T-helper 2 cell treated with Interferon-gamma antibody and Interleukin-4, amounts not matched to agents 5 μg/mL and 100 μg/mL, for 36 hours (primary cell): ENCODE measurements at regions not wholly inside any gene's neighbourhood (a gene's known extent, or its start where the extent isn't known, plus 50 kb on each side); places are given as distances from the start of the nearest gene placed in this dataset.

Experiments used
- DNase-seq: peaks from one replicate; pipeline ENCODE4 v3.0.0; 2021; ENCODE audit warnings: low spot score
- H3K27ac Mint-ChIP-seq: one replicate; pipeline ENCODE4 v1.8.0; 2021; ENCODE audit warnings: mild to moderate bottlenecking, mixed read lengths
- H3K27me3 Mint-ChIP-seq: one replicate; pipeline ENCODE4 v1.8.0; 2021; ENCODE audit warnings: low read depth, mixed read lengths
- H3K36me3 Mint-ChIP-seq: one replicate; pipeline ENCODE4 v1.8.0; 2021; ENCODE audit warnings: low read depth, mixed read lengths
- H3K4me1 Mint-ChIP-seq: one replicate; pipeline ENCODE4 v1.8.0; 2021; ENCODE audit warnings: low read depth, mixed read lengths
- H3K4me3 Mint-ChIP-seq: one replicate; pipeline ENCODE4 v1.8.0; 2022; ENCODE audit warnings: mild to moderate bottlenecking, moderate library complexity, mixed read lengths
- H3K9me3 Mint-ChIP-seq: one replicate; pipeline ENCODE4 v1.8.0; 2021; ENCODE audit warnings: mixed read lengths

DNA sequence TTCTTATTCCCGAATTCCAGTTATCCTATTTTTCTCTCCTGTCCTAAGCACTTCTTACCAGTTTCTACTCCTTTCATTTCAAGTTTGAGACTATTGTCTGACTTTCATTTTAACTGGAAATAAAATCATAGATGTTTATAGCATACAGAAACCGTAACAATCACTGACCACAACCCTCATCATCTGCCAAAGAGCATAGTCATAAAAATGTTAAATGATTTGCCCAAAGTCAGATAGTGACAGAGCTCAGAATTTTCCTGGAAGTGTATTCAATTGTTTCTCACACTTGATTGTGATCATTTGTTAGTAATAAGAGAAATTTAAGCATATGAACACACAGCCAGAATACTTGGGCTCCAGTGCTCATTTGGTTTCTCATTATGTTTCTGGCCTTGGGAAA is 250.5 kb upstream of the PCDH15 start:
- no peaks in the 10 kb centered on the region for H3K27me3 Mint-ChIP-seq
- H3K9me3 Mint-ChIP-seq, result peaks cover 22% of the 10 kb centered on the region
- H3K4me1 Mint-ChIP-seq, result no peaks in the 10 kb centered on the region
- DNase-seq, result no peak
- no peak overlapping the region for H3K4me3 Mint-ChIP-seq
- H3K36me3 Mint-ChIP-seq, result no peaks in the 10 kb centered on the region
- H3K27ac Mint-ChIP-seq, result no peak overlapping the region

GRCh38 chr10:55048830-55049498 is 247.9 kb upstream of the PCDH15 start:
- no peak overlapping the region for H3K4me3 Mint-ChIP-seq
- H3K4me1 Mint-ChIP-seq, result no peaks in the 10 kb centered on the region
- no peak for DNase-seq
- H3K27me3 Mint-ChIP-seq, result no peaks in the 10 kb centered on the region
- peaks cover 4% of the 10 kb centered on the region for H3K9me3 Mint-ChIP-seq
- H3K27ac Mint-ChIP-seq, result no peak overlapping the region
- H3K36me3 Mint-ChIP-seq, result no peaks in the 10 kb centered on the region

DNA sequence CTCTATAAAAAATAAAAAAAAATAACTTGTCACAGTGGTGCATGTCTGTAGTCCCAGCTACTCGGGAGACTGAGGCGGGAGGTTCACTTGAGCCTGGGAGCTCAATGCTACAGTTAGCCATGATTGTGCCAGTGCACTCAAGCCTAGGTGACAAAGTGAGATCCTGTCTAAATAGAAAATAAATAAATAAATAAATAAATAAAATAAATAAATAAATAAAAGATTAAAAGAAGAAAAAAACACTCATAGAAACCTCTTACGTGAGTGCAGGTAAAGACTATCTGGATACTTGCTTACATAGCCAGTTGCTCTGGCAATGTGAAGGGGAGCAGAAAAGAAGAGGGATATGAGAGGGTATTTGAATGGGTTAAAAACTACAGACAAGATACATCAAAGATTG is 242.5 kb upstream of the PCDH15 start:
- Mint-ChIP-seq H3K4me3 (no peak overlapping the region), H3K4me1 (no peaks in the 10 kb centered on the region), H3K9me3 (peaks cover 2% of the 10 kb centered on the region), H3K36me3 (no peaks in the 10 kb centered on the region), H3K27me3 (no peaks in the 10 kb centered on the region), H3K27ac (no peak overlapping the region)
- no peak for DNase-seq

- peaks cover 3% of the 10 kb centered on the region for H3K9me3 Mint-ChIP-seq
- DNase-seq, result no peak
Observed at GRCh38 chr10:55033061-55033460, 232.0 kb upstream of the PCDH15 start.

GRCh38 chr10:55024713-55025112 is 223.7 kb upstream of the PCDH15 start:
- H3K9me3 Mint-ChIP-seq, result peaks cover 16% of the 10 kb centered on the region
- no peak overlapping the region for H3K4me3 Mint-ChIP-seq
- no peak for DNase-seq
- no peaks in the 10 kb centered on the region for H3K4me1 Mint-ChIP-seq
- H3K36me3 Mint-ChIP-seq, result no peaks in the 10 kb centered on the region
- H3K27me3 Mint-ChIP-seq, result no peaks in the 10 kb centered on the region
- no peak overlapping the region for H3K27ac Mint-ChIP-seq

More at GRCh38 chr10:55033061-55033460, 232.0 kb upstream of the PCDH15 start:
- H3K36me3 Mint-ChIP-seq, result no peaks in the 10 kb centered on the region
- no peak overlapping the region for H3K4me3 Mint-ChIP-seq
- H3K27me3 Mint-ChIP-seq, result no peaks in the 10 kb centered on the region
- H3K4me1 Mint-ChIP-seq, result no peaks in the 10 kb centered on the region
- no peak overlapping the region for H3K27ac Mint-ChIP-seq

GRCh38 chr10:55019439-55019838 is 218.4 kb upstream of the PCDH15 start:
- H3K36me3 Mint-ChIP-seq, result no peaks in the 10 kb centered on the region
- H3K27ac Mint-ChIP-seq, result no peak overlapping the region
- no peaks in the 10 kb centered on the region for H3K4me1 Mint-ChIP-seq
- no peak overlapping the region for H3K4me3 Mint-ChIP-seq
- DNase-seq, result no peak
- peaks cover 26% of the 10 kb centered on the region for H3K9me3 Mint-ChIP-seq
- H3K27me3 Mint-ChIP-seq, result no peaks in the 10 kb centered on the region

DNA sequence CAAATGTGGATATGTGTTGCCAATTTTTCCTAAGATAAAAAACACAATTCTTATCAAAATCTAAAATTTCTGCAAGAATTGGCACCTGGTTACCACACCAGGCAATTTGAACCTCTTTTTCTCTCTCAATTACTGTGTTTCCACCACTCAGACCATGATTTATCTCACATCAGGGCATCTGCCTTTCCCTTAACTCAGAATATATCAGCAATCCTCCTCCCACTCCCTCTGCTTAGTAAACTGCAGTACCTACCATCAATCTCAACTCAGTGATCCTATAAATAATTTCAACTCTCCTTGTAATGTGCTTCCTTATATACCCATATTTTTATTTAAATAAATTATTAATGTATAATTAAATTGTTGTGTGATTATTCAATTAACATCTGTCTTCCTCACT is 212.3 kb upstream of the PCDH15 start:
- H3K36me3 Mint-ChIP-seq, result no peaks in the 10 kb centered on the region
- H3K27me3 Mint-ChIP-seq, result no peaks in the 10 kb centered on the region
- no peak overlapping the region for H3K4me3 Mint-ChIP-seq
- H3K4me1 Mint-ChIP-seq, result no peaks in the 10 kb centered on the region
- DNase-seq, result no peak
- peaks cover 21% of the 10 kb centered on the region for H3K9me3 Mint-ChIP-seq
- H3K27ac Mint-ChIP-seq, result no peak overlapping the region

- H3K9me3 Mint-ChIP-seq, result peaks cover 30% of the 10 kb centered on the region
- no peaks in the 10 kb centered on the region for H3K36me3 Mint-ChIP-seq
- DNase-seq, result no peak
- no peak overlapping the region for H3K27ac Mint-ChIP-seq
- no peak overlapping the region for H3K4me3 Mint-ChIP-seq
- H3K27me3 Mint-ChIP-seq, result no peaks in the 10 kb centered on the region
- no peaks in the 10 kb centered on the region for H3K4me1 Mint-ChIP-seq
Observed at GRCh38 chr10:55002420-55002819, 201.4 kb upstream of the PCDH15 start.

DNA sequence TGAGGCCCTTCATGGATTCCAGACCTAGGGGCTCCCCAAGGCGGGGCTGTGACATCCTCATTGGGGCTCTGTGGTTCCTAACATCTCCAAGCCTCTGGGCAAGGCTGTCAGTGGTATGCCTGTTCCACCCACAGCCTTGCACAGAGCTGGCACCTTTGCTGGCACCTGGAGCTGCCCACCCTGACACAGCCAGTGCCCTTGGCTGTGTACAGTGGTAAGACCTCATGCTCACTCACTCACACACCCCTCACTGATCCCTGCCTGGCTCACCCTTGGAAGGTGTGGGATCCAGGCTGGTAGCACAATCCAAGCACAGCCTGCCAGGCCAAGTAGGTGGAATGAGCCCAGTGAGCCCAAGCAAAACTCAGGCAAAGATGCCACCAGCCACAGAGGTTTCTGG is 200.4 kb upstream of the PCDH15 start:
- H3K36me3 Mint-ChIP-seq, result no peaks in the 10 kb centered on the region
- H3K4me3 Mint-ChIP-seq, result no peak overlapping the region
- H3K4me1 Mint-ChIP-seq, result no peaks in the 10 kb centered on the region
- H3K9me3 Mint-ChIP-seq, result peaks cover 25% of the 10 kb centered on the region
- H3K27me3 Mint-ChIP-seq, result no peaks in the 10 kb centered on the region
- DNase-seq, result no peak
- H3K27ac Mint-ChIP-seq, result no peak overlapping the region

GRCh38 chr10:54993148-54993547 is 192.1 kb upstream of the PCDH15 start:
- no peak overlapping the region for H3K27ac Mint-ChIP-seq
- no peaks in the 10 kb centered on the region for H3K36me3 Mint-ChIP-seq
- H3K9me3 Mint-ChIP-seq, result peaks cover 19% of the 10 kb centered on the region
- H3K4me1 Mint-ChIP-seq, result no peaks in the 10 kb centered on the region
- no peak overlapping the region for H3K4me3 Mint-ChIP-seq
- DNase-seq, result no peak
- no peaks in the 10 kb centered on the region for H3K27me3 Mint-ChIP-seq

GRCh38 chr10:54985732-54986131 is 184.7 kb upstream of the PCDH15 start:
- Mint-ChIP-seq H3K4me3 (no peak overlapping the region), H3K4me1 (no peaks in the 10 kb centered on the region), H3K27me3 (no peaks in the 10 kb centered on the region), H3K9me3 (peaks cover 8% of the 10 kb centered on the region), H3K36me3 (no peaks in the 10 kb centered on the region), H3K27ac (no peak overlapping the region)
- DNase-seq, result no peak

- Mint-ChIP-seq H3K9me3 (peaks cover 8% of the 10 kb centered on the region), H3K4me1 (no peaks in the 10 kb centered on the region), H3K36me3 (no peaks in the 10 kb centered on the region), H3K27me3 (no peaks in the 10 kb centered on the region), H3K27ac (no peak overlapping the region), H3K4me3 (no peak overlapping the region)
- no peak for DNase-seq
Observed at GRCh38 chr10:54983255-54983654, 182.2 kb upstream of the PCDH15 start.

DNA sequence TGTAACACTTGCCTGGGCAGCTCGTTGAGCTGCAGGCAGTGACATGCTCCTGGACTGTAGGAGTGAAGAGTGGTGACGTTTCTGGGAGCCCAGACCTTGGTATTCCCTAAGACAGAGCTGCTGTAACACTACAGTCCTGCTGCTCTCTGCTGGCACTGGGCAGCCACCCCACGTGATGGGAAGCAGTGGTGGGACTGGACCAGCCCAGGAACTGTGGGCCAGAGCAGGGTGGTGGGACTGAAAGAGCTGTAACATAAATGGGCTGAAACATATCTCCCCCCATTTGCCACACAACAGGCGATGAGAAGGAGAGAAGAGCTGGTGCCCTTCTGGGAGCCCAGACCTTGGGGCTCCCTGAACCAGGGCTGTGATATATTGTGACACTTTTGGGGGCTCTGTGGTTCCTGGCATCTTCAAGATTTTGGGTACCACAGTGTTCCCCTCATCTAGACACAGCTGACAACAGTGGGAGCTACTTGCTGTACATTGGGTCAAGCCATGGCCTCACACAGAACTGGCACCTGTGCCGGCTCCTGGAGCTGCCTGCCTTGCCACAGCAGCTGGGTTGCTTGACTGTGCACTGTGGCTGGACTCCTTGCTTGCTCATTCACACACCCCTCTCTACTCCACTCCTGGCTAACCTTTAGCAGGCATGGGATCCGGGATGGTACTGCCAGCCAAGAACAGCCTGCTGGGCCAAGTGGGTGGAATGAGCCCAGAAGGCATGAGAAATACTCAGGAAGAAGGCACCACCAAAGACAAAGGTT is 161.3 kb upstream of the PCDH15 start:
- Mint-ChIP-seq H3K36me3 (no peaks in the 10 kb centered on the region), H3K27ac (no peak overlapping the region), H3K27me3 (no peaks in the 10 kb centered on the region), H3K4me1 (no peaks in the 10 kb centered on the region), H3K9me3 (peaks cover 25% of the 10 kb centered on the region), H3K4me3 (no peak overlapping the region)
- DNase-seq, result no peak

DNA sequence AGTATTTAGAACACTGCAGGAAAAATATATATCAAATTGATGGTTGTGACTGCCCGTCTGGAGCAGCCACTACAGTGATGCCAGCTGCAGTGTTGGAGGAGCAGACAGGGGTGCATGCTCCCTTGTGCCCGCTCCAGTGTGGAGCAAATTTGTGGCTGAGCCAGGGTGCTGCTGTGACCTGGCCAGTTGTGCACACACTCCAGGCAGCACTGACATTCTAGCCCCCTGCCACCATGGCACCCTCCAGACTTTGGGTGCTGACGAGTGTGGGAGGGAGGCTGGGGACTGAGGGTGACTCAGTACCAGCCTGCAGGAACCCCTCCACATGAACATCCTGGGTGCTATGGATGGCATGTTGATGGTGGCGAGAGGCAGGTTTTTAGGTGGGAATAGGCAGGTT is 160.0 kb upstream of the PCDH15 start:
- Mint-ChIP-seq H3K27me3 (no peaks in the 10 kb centered on the region), H3K4me3 (no peak overlapping the region), H3K36me3 (no peaks in the 10 kb centered on the region), H3K27ac (no peak overlapping the region), H3K4me1 (no peaks in the 10 kb centered on the region), H3K9me3 (peaks cover 29% of the 10 kb centered on the region)
- DNase-seq, result no peak

- H3K27ac Mint-ChIP-seq, result no peak overlapping the region
- no peaks in the 10 kb centered on the region for H3K36me3 Mint-ChIP-seq
- no peaks in the 10 kb centered on the region for H3K4me1 Mint-ChIP-seq
- no peak overlapping the region for H3K4me3 Mint-ChIP-seq
- H3K9me3 Mint-ChIP-seq, result peaks cover 29% of the 10 kb centered on the region
- DNase-seq, result no peak
- no peaks in the 10 kb centered on the region for H3K27me3 Mint-ChIP-seq
Observed at GRCh38 chr10:54958844-54959243, 157.8 kb upstream of the PCDH15 start.
